ENCODE measurements at regions not wholly inside any gene's neighbourhood (a gene's known extent, or its start where the extent isn't known, plus 50 kb on each side); places are given as distances from the start of the nearest gene placed in this dataset.

DNA sequence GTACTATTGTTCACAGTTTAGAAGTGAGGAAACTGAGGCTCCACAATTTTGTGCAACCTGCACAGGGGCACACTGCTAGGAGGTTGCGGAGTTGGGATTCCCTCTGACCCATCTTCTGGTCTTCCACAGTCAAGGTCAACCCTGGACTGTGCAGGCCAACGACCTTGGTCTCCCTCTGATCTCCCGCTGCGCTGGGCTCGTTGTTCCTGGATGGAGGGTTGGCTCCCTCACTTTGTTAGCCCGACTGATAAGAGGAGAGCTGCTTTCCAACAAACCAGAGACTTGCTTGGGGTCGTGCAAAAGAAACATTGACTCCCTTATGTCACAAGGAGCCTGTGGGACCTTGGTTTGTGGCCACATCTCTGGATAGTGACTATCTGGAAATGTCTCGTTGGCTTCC, 187.6 kb downstream of the MYCN start:
- no peak for TF ChIP-seq CTCF (conservative IDR thresholded peaks at IDR 0.05; ENCODE audit: low read length)
- no peak for TF ChIP-seq EZH2phosphoT487 (IDR thresholded peaks at IDR 0.05; ENCODE audit: borderline replicate concordance)
